PC-3 (cell line): ENCODE measurements at regions not wholly inside any gene's neighbourhood (a gene's known extent, or its start where the extent isn't known, plus 50 kb on each side); places are given as distances from the start of the nearest gene placed in this dataset.
A peak's percentile ranks its signal among the peaks of the same experiment; 100 is the strongest.

Source experiments
- ATAC-seq: fragments of 200-7000 bp; cut with Tn5 transposase; 2 replicates; pipeline ENCODE4 v1.9.1; 2020; ENCODE audit warnings: mild to moderate bottlenecking, moderate library complexity
- BruUV-seq: library from RNA; stranded (reverse); fragments of 400-500 nt; replicated peaks from 2 replicates; lab custom pipeline; 2021; lab: Mats Ljungman, UMichigan
- CTCF ChIA-PET: fragments of 300-600 bp; sonication (Branson Sonifier 250); formaldehyde crosslinking; loops from one replicate; lab custom pipeline; 2022; ENCODE audit warnings: antibody characterized with exemption; lab: Charles Lee
- POLR2A ChIA-PET: fragments of 300-600 bp; sonication (Branson Sonifier 250); formaldehyde crosslinking; loops from one replicate; lab custom pipeline; 2022; ENCODE audit warnings: antibody characterized with exemption; ENCODE audit not compliant: unreplicated experiment; lab: Charles Lee
- DNase-seq: peaks from one replicate; pipeline ENCODE4 v3.0.0-alpha.2; 2015
- H2AFZ ChIP-seq: fragments of 300-600 bp; sonication (generic); 2 replicates; pipeline ENCODE4 v1.6.0; 2016; ENCODE audit warnings: antibody characterized with exemption, low read length
- H3F3A ChIP-seq: fragments of 300-600 bp; sonication (generic); one replicate; pipeline ENCODE4 v1.6.0; 2017; ENCODE audit warnings: antibody characterized with exemption, low read length, control low read depth, mild to moderate bottlenecking; ENCODE audit not compliant: unreplicated experiment
- H3K27ac ChIP-seq: fragments of 300-600 bp; sonication (generic); 2 replicates; pipeline ENCODE4 v1.5.1; 2016; ENCODE audit warnings: mild to moderate bottlenecking, low read length
- H3K27me3 ChIP-seq: fragments of 300-600 bp; sonication (generic); 2 replicates; pipeline ENCODE4 v1.6.1; 2016; ENCODE audit warnings: low read length, mixed read lengths
- H3K36me3 ChIP-seq: fragments of 300-600 bp; sonication (generic); 2 replicates; pipeline ENCODE4 v1.6.1; 2016; ENCODE audit warnings: low read depth, mixed run types, low read length, mixed read lengths
- H3K4me1 ChIP-seq: fragments of 300-600 bp; sonication (generic); 2 replicates; pipeline ENCODE4 v1.5.1; 2016; ENCODE audit warnings: low read length; ENCODE audit not compliant: insufficient read depth
- H3K4me2 ChIP-seq: fragments of 300-600 bp; sonication (generic); 2 replicates; pipeline ENCODE4 v1.6.0; 2016; ENCODE audit warnings: low read length
- H3K4me3 ChIP-seq: fragments of 300-600 bp; sonication (generic); 2 replicates; pipeline ENCODE4 v1.5.1; 2016; ENCODE audit warnings: mild to moderate bottlenecking, low read length, mixed read lengths
- H3K79me2 ChIP-seq: fragments of 300-600 bp; sonication (generic); 2 replicates; pipeline ENCODE4 v1.6.1; 2017; ENCODE audit warnings: low read length, mixed read lengths
- H3K9ac ChIP-seq: fragments of 300-600 bp; sonication (generic); 2 replicates; pipeline ENCODE4 v1.6.0; 2016; ENCODE audit warnings: mild to moderate bottlenecking, low read length
- H3K9me2 ChIP-seq: fragments of 300-600 bp; sonication (generic); replicated peaks from 2 replicates; pipeline ENCODE4 v1.6.1; 2016; ENCODE audit warnings: mixed run types, low read length, mixed read lengths
- H3K9me3 ChIP-seq: fragments of 300-600 bp; sonication (generic); 2 replicates; pipeline ENCODE4 v1.6.1; 2016; ENCODE audit warnings: low read length, mixed read lengths
- H4K20me1 ChIP-seq: fragments of 300-600 bp; sonication (generic); 2 replicates; pipeline ENCODE4 v1.6.1; 2016; ENCODE audit warnings: low read length, mixed read lengths
- EZH2 ChIP-seq: fragments of 300-600 bp; sonication (generic); IDR thresholded peaks from one replicate; pipeline ENCODE4 v1.6.1; 2017; ENCODE audit warnings: antibody characterized with exemption, mild to moderate bottlenecking, low read length; ENCODE audit not compliant: unreplicated experiment
- EZH2phosphoT487 ChIP-seq: fragments of 300-600 bp; sonication (generic); IDR thresholded peaks from 2 replicates; pipeline ENCODE4 v1.6.1; 2018; ENCODE audit warnings: mild to moderate bottlenecking, antibody characterized with exemption, low read length, borderline replicate concordance
- intact Hi-C: fragments of 100-400 bp; cut with micrococcal nuclease; formaldehyde crosslinking; loops from 2 replicates; pipeline ENCODE4 v1.9.0; 2023
- TF ChIP-seq, protein P1 (sequence below): fragments of 300-600 bp; sonication (generic); conservative IDR thresholded peaks from 2 replicates; pipeline ENCODE4 v1.5.1; 2017; ENCODE audit warnings: antibody characterized with exemption, low read depth, mild to moderate bottlenecking, low read length

DNA sequence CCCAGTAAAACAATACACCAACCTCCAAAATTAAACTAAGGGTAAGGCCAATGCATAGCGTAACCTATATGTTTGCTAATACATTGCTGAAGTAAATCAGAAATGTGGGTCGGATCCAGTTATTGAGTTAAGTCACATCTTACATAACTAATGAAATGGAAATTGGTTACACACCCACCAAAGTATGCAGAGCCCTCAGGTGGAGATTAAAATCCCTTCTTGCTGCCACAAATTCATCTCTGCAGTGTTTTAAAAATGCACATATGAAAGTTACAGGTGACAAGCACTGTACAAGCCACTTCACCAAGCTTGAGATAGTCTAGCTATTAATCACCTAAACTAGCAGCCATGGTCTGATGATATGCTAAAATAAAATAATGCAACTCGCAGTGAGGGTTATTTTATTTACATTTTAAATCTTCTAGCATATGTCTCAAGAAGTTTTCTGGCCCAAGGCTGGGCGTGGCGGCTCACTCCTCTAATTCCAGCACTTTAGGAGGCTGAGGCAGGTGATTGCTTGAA, 130.6 kb downstream of the AQP9 start:
- no peaks in the 10 kb centered on the region for H3F3A ChIP-seq
- H4K20me1 ChIP-seq = no peaks in the 10 kb centered on the region
- DNase-seq (no peak), ATAC-seq (no peak)
- H3K27me3 ChIP-seq = no peaks in the 10 kb centered on the region
- no peak overlapping the region for H2AFZ ChIP-seq
- TF ChIP-seq EZH2 (no peak), EZH2phosphoT487 (no peak)
- TF ChIP-seq, protein P1, sequence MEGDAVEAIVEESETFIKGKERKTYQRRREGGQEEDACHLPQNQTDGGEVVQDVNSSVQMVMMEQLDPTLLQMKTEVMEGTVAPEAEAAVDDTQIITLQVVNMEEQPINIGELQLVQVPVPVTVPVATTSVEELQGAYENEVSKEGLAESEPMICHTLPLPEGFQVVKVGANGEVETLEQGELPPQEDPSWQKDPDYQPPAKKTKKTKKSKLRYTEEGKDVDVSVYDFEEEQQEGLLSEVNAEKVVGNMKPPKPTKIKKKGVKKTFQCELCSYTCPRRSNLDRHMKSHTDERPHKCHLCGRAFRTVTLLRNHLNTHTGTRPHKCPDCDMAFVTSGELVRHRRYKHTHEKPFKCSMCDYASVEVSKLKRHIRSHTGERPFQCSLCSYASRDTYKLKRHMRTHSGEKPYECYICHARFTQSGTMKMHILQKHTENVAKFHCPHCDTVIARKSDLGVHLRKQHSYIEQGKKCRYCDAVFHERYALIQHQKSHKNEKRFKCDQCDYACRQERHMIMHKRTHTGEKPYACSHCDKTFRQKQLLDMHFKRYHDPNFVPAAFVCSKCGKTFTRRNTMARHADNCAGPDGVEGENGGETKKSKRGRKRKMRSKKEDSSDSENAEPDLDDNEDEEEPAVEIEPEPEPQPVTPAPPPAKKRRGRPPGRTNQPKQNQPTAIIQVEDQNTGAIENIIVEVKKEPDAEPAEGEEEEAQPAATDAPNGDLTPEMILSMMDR = no peak
- no peak overlapping the region for H3K9ac ChIP-seq
- no peak overlapping the region for H3K4me2 ChIP-seq
- H3K36me3 ChIP-seq = no peaks in the 10 kb centered on the region; the same call in 1 of the 2 replicates
- H3K79me2 ChIP-seq = no peaks in the 10 kb centered on the region
- H3K4me3 ChIP-seq = no peak overlapping the region
- no peaks in the 10 kb centered on the region for H3K9me3 ChIP-seq
- BruUV-seq = no TSS peak
- H3K9me2 ChIP-seq = no peaks in the 10 kb centered on the region
- ChIA-PET CTCF (interaction anchor here (0.6 to 0.8 kb wide), 2 partner anchors 335 to 502 kb away, joined by 3 to 5 read pairs; partner anchors contain the start of gene MINDY2), POLR2A (no interaction called here)
- H3K4me1 ChIP-seq = peaks cover 17% of the 10 kb centered on the region
- no peak overlapping the region for H3K27ac ChIP-seq
- intact Hi-C loops = no loop called here

- CTCF ChIA-PET = interaction anchor here (0.6 to 0.8 kb wide), 5 partner anchors 28 to 480 kb away, joined by 4 to 12 read pairs (median 5); partner anchors contain the start of gene ADAM10
- BruUV-seq = no TSS peak
- no peak overlapping the region for H2AFZ ChIP-seq
- no peaks in the 10 kb centered on the region for H3F3A ChIP-seq
- no peak overlapping the region for H3K4me2 ChIP-seq
- peak; percentile 72 for DNase-seq
- H3K27ac ChIP-seq = peak overlapping the region; percentile 34
- peak overlapping the region; percentile 26; the same call in 1 of the 2 replicates for H3K9ac ChIP-seq
- H3K4me1 ChIP-seq = peaks cover 17% of the 10 kb centered on the region
- TF ChIP-seq, protein P1 = peak; percentile 86
- no peak for TF ChIP-seq EZH2phosphoT487
- no peaks in the 10 kb centered on the region; the same call in 1 of the 2 replicates for H3K36me3 ChIP-seq
- H4K20me1 ChIP-seq = no peaks in the 10 kb centered on the region
- ATAC-seq = peak; percentile 91
- intact Hi-C loops = loop anchor here (1.0 to 10.0 kb wide), 4 partner anchors 63 to 503 kb away; partner anchors contain the start of genes ADAM10 and MINDY2
- no peaks in the 10 kb centered on the region for H3K9me3 ChIP-seq
- no peaks in the 10 kb centered on the region for H3K27me3 ChIP-seq
- no peaks in the 10 kb centered on the region for H3K9me2 ChIP-seq
- POLR2A ChIA-PET = no interaction called here
- no peak overlapping the region for H3K4me3 ChIP-seq
- no peaks in the 10 kb centered on the region for H3K79me2 ChIP-seq
Observed at GRCh38 chr15:58269455-58270414, 131.6 kb downstream of the AQP9 start.
